Bronchial epithelial cell (primary cell): ENCODE measurements at regions not wholly inside any gene's neighbourhood (a gene's known extent, or its start where the extent isn't known, plus 50 kb on each side); places are given as distances from the start of the nearest gene placed in this dataset.

ENCODE experiments used
- DNase-seq: peaks from one replicate; pipeline ENCODE4 v3.0.0-alpha.2; 2010; ENCODE audit warnings: low read depth
- FAIRE-seq: peaks from 2 replicates; lab custom pipeline; 2011; peaks lifted over from hg19 to GRCh38; lab: Jason Lieb, UNC
- H3K27me3 ChIP-seq: 2 replicates; pipeline ENCODE4 v1.5.1; 2011; ENCODE audit warnings: low read length; ENCODE audit not compliant: control insufficient read depth, insufficient read depth
- H3K36me3 ChIP-seq: 2 replicates; pipeline ENCODE4 v1.5.1; 2011; ENCODE audit warnings: low read length; ENCODE audit not compliant: control insufficient read depth, insufficient read depth
- H3K4me3 ChIP-seq: 2 replicates; pipeline ENCODE4 v1.5.1; 2011; ENCODE audit warnings: mild to moderate bottlenecking, low read depth, low read length, control low read depth
- TF ChIP-seq, protein P1 (sequence below): IDR thresholded peaks from 2 replicates; pipeline ENCODE4 v1.5.1; 2011; ENCODE audit warnings: mild to moderate bottlenecking, moderate library complexity, low read length, control low read depth, inconsistent platforms; ENCODE audit not compliant: insufficient read depth, severe bottlenecking

DNA sequence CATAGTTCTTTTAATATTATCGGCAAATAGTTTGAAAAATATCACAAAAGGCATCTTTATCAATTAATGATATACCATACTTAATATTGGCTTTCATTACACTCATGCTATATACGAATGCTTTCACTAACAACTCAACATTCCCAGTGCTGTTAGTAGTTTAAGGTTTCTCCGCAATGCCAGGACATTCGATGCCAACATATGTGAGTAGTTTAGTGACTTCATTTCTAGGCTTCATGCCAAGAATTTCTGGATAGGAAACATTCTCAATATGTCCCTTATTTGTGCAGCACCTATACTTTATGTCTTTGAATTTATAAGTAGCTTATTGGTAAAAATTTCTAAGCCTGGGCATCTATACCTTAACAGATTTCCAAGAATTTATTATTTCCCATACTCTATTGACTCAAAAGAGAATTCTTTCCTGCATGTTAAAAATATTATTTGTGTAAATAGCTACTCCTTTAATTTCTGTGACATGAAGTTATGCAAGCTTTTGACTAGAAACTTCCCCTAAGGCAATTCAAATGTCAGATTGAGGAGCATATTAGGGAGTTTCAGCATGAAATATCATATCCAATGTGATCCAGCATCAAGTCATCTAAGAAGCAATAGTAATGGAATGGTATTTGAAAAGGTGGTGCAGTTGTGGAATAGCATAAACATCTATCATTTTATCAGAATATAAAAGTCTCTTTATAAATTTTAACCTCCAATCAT lies 236.0 kb upstream of the STXBP5 start:
- DNase-seq (peak; percentile 92), FAIRE-seq (no peak)
- Histone ChIP-seq H3K27me3 (no peaks in the 10 kb centered on the region), H3K36me3 (no peaks in the 10 kb centered on the region), H3K4me3 (no peak overlapping the region)
- TF ChIP-seq, protein P1, sequence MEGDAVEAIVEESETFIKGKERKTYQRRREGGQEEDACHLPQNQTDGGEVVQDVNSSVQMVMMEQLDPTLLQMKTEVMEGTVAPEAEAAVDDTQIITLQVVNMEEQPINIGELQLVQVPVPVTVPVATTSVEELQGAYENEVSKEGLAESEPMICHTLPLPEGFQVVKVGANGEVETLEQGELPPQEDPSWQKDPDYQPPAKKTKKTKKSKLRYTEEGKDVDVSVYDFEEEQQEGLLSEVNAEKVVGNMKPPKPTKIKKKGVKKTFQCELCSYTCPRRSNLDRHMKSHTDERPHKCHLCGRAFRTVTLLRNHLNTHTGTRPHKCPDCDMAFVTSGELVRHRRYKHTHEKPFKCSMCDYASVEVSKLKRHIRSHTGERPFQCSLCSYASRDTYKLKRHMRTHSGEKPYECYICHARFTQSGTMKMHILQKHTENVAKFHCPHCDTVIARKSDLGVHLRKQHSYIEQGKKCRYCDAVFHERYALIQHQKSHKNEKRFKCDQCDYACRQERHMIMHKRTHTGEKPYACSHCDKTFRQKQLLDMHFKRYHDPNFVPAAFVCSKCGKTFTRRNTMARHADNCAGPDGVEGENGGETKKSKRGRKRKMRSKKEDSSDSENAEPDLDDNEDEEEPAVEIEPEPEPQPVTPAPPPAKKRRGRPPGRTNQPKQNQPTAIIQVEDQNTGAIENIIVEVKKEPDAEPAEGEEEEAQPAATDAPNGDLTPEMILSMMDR, result no peak

DNA sequence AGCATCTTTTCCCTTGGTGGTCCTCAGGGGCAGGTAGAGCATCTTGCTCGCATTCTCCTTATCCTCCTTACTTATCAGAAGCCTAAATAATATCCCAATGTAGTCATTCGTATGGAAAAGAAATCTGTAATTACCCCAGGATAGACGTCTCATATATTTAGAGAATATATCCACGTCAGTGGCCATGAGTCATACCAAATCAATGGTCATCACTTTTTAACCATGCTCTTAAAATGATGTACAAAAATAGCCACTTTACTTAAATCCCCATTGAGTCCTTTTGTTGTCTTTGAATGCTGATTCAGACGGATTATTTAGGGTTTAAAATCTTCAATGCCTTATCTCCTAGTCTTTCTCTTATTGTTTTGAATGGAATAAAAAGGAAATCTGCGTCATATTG lies 231.7 kb upstream of the STXBP5 start:
- DNase-seq (no peak), FAIRE-seq (no peak)
- H3K36me3 ChIP-seq, result no peaks in the 10 kb centered on the region
- no peak overlapping the region for H3K4me3 ChIP-seq
- H3K27me3 ChIP-seq, result no peaks in the 10 kb centered on the region
- TF ChIP-seq, protein P1, result no peak

DNA sequence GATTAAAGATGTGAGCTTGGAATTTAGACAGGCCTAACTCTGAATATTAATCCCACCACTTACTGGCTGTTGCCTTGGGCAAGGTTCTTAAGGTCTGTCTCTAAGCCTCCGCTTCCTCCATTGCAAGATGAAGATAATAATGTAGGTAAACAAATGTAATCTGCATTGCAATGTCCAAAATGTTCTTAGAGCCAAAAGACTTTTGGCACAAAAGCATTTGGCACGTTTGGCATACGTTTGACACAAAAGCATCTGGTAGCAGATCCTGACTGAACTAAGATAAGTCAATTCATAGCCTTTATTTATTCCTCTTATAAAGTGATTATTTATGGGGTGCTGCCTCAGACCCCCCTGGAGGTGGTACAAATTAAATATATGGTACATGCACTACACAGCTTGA lies 229.9 kb upstream of the STXBP5 start:
- H3K36me3 ChIP-seq, result no peaks in the 10 kb centered on the region
- FAIRE-seq (no peak), DNase-seq (no peak)
- H3K4me3 ChIP-seq, result no peak overlapping the region
- H3K27me3 ChIP-seq, result no peaks in the 10 kb centered on the region
- TF ChIP-seq, protein P1, result no peak

DNA sequence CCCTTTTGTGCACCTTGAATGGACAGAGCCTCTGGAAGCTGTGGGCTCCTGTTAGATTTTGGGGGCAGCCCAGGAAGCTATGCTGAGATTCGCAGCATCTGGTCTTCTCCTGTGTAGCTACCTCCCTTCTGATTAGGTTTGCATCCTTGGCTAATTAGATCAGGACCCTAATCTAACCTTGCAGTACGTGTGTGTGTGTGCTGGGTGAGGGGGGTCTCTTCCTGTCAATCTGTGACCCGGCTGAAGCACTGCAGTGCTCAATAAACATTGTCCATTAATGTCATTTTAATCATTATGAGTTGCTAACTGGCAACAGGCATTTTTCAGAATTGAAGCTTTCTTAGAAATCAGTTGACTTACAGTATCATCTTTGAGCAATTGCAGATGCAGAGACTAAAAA lies 229.1 kb upstream of the STXBP5 start:
- TF ChIP-seq, protein P1, result no peak
- FAIRE-seq (no peak), DNase-seq (no peak)
- no peaks in the 10 kb centered on the region for H3K36me3 ChIP-seq
- H3K4me3 ChIP-seq, result no peak overlapping the region
- H3K27me3 ChIP-seq, result no peaks in the 10 kb centered on the region

DNA sequence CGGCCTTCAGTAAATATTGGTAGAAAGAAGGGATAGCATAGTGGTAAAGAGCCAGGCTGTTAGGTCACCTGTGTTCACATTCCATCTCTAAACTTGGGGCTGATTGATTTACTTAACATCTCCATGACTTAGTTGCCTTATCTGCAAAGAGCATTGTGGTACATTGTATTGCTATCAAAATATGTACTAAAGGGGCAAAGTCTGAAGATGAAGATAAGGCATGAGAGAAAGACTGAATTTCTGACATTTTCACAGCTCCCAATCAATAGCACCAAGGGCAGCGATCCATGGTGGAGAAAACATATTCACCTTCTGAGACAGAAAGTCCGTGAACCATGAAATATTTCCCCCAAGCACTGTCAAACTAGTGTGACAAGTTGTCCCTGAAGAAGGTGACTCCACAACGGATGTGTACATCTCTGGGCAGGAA lies 223.3 kb upstream of the STXBP5 start:
- Histone ChIP-seq H3K36me3 (no peaks in the 10 kb centered on the region), H3K4me3 (no peak overlapping the region), H3K27me3 (no peaks in the 10 kb centered on the region)
- DNase-seq (no peak), FAIRE-seq (no peak)
- TF ChIP-seq, protein P1, result no peak

DNA sequence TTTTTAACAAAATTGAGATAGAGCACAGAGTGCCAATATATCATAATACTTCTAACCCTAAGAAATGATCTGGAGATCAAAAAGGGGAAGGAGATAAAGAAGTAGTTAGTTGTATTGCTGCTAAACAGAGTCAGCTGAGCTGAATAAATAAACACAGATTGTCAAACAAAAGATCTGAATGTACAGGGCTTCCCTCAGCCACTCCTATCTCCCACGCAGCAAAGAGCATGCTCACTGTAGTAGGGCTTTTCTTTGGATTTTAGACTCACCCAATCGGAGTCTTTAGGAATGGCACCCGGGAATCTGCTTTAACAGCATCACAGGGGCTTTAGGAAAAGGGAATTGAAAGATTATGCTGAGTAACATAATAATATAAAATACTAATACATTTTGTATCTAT lies 222.2 kb upstream of the STXBP5 start:
- Histone ChIP-seq H3K4me3 (no peak overlapping the region), H3K36me3 (no peaks in the 10 kb centered on the region), H3K27me3 (no peaks in the 10 kb centered on the region)
- FAIRE-seq (no peak), DNase-seq (no peak)
- TF ChIP-seq, protein P1, result no peak
